Tibial nerve (tissue), 3 donors: ENCODE measurements at regions not wholly inside any gene's neighbourhood (a gene's known extent, or its start where the extent isn't known, plus 50 kb on each side); places are given as distances from the start of the nearest gene placed in this dataset.

Source experiments
- POLR2A ChIP-seq, 2 donors: fragments of 450-650 bp; IDR thresholded peaks; one replicate each; pipeline ENCODE4 v1.6.1; 2017; ENCODE audit warnings: antibody characterized with exemption in 2 of 2, mild to moderate bottlenecking in 2 of 2, moderate library complexity in 2 of 2
- TF ChIP-seq, protein P1 (sequence below), 5 experiments: fragments of 200-600 bp in 3 of 5; fragments of 450-650 bp in 2 of 5; sonication (generic) in 3 of 5; IDR thresholded peaks; one replicate each; pipeline ENCODE4 v1.5.1; 2016 to 2019; ENCODE audit warnings: antibody characterized with exemption in 5 of 5, mild to moderate bottlenecking in 3 of 5, moderate library complexity in 2 of 5

DNA sequence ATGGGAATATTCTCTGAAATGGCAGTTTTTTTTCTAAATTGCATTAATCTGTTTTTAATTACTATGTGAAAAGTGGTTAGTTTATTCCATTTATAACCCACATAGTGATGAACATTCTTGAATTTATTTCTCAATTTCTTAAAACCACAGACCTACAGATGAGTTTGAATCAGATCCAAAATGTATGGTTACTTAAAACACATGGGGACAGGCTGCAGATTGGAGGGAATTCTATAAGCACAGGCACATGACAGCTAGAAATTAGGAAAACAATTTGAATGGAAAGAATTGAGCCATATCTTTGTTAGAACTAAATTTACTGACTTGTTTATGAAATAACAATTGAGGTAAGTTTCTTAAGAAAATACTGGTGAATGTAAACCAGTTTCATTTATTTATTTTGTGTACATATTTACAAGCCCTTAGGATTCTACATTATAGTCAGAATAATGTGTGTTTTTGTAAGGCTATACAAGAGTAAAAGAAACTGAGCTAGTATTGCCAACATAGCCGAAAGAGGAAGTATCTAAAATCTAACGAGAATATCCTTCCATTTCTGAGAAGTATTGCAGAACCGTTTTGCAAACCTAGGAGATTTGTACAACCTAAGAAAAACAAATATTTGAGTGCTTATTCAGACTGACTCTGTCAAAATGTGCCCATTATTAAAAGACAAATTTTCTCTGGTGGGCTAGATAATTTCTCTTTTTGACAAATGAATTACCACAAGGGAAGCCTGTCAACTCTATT is 434.3 kb upstream of the SEMA3D start:
- TF ChIP-seq POLR2A (IDR thresholded peaks at IDR 0.05) = no peak
- TF ChIP-seq, protein P1, sequence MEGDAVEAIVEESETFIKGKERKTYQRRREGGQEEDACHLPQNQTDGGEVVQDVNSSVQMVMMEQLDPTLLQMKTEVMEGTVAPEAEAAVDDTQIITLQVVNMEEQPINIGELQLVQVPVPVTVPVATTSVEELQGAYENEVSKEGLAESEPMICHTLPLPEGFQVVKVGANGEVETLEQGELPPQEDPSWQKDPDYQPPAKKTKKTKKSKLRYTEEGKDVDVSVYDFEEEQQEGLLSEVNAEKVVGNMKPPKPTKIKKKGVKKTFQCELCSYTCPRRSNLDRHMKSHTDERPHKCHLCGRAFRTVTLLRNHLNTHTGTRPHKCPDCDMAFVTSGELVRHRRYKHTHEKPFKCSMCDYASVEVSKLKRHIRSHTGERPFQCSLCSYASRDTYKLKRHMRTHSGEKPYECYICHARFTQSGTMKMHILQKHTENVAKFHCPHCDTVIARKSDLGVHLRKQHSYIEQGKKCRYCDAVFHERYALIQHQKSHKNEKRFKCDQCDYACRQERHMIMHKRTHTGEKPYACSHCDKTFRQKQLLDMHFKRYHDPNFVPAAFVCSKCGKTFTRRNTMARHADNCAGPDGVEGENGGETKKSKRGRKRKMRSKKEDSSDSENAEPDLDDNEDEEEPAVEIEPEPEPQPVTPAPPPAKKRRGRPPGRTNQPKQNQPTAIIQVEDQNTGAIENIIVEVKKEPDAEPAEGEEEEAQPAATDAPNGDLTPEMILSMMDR (IDR thresholded peaks at IDR 0.05) = no peak
